ENCODE measurements at regions not wholly inside any gene's neighbourhood (a gene's known extent, or its start where the extent isn't known, plus 50 kb on each side); places are given as distances from the start of the nearest gene placed in this dataset.

GRCh38 chr9:107644733-107645463, 155.3 kb upstream of the KLF4 start:
- DNase-seq (ENCODE audit: low spot score), result no peak

- no peak for DNase-seq (ENCODE audit: low spot score)
Observed at GRCh38 chr9:107639426-107639825, 149.9 kb upstream of the KLF4 start.

GRCh38 chr9:107638521-107639310, 149.1 kb upstream of the KLF4 start:
- DNase-seq (ENCODE audit: low spot score), result peak; percentile 22

GRCh38 chr9:107637421-107638420, 148.2 kb upstream of the KLF4 start:
- peak; percentile 34 for DNase-seq (ENCODE audit: low spot score)

- DNase-seq (ENCODE audit: low spot score), result no peak
Observed at GRCh38 chr9:107636571-107637381, 147.2 kb upstream of the KLF4 start.

- no peak for DNase-seq (ENCODE audit: low spot score)
Observed at GRCh38 chr9:107635803-107636174, 146.2 kb upstream of the KLF4 start.

GRCh38 chr9:107635101-107635802, 145.7 kb upstream of the KLF4 start:
- no peak for DNase-seq (ENCODE audit: low spot score)

- no peak for DNase-seq (ENCODE audit: low spot score)
Observed at GRCh38 chr9:107633406-107633805, 143.8 kb upstream of the KLF4 start.

- DNase-seq (ENCODE audit: low spot score), result no peak
Observed at GRCh38 chr9:107632661-107633060, 143.1 kb upstream of the KLF4 start.

GRCh38 chr9:107632216-107632615, 142.6 kb upstream of the KLF4 start:
- DNase-seq (ENCODE audit: low spot score), result no peak

- no peak for DNase-seq (ENCODE audit: low spot score)
Observed at GRCh38 chr9:107631788-107632187, 142.2 kb upstream of the KLF4 start.

GRCh38 chr9:107630156-107630555, 140.6 kb upstream of the KLF4 start:
- DNase-seq (ENCODE audit: low spot score), result no peak

GRCh38 chr9:107628444-107628843, 138.9 kb upstream of the KLF4 start:
- DNase-seq (ENCODE audit: low spot score), result no peak

- DNase-seq (ENCODE audit: low spot score), result no peak
Observed at GRCh38 chr9:107627781-107628180, 138.2 kb upstream of the KLF4 start.

- no peak for DNase-seq (ENCODE audit: low spot score)
Observed at GRCh38 chr9:107626118-107626517, 136.5 kb upstream of the KLF4 start.

GRCh38 chr9:107625383-107625984, 135.9 kb upstream of the KLF4 start:
- DNase-seq (ENCODE audit: low spot score), result no peak

- DNase-seq (ENCODE audit: low spot score), result no peak
Observed at GRCh38 chr9:107624234-107624948, 134.8 kb upstream of the KLF4 start.

GRCh38 chr9:107621436-107621835, 131.9 kb upstream of the KLF4 start:
- DNase-seq (ENCODE audit: low spot score), result no peak

GRCh38 chr9:107620801-107621200, 131.2 kb upstream of the KLF4 start:
- no peak for DNase-seq (ENCODE audit: low spot score)

GRCh38 chr9:107620236-107620635, 130.7 kb upstream of the KLF4 start:
- DNase-seq (ENCODE audit: low spot score), result no peak
